ENCODE measurements at regions not wholly inside any gene's neighbourhood (a gene's known extent, or its start where the extent isn't known, plus 50 kb on each side); places are given as distances from the start of the nearest gene placed in this dataset.

DNA sequence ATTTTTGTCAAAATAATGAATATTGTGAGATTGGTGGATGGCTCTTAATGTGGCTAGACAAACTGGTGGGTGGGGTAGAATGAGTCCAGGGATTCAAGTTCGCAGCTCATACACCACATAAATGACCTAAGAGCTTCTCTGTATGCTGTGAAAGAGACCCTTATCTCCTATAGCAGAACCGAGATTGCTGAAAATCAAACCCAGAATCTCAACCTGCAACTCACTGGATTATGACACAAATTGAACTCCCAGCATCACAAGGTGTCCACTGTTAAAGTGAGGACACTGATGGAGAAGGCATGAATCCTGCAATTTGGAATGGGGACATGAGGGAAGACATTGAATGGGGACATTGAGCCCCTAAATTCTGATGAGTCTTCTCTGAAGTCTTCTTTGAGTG is 51.3 kb upstream of the CNKSR3 start:
- no peak for DNase-seq
- H3K27me3 ChIP-seq (replicated peaks in 1 of 7), result no peaks in the 10 kb centered on the region
- TF ChIP-seq POLR2AphosphoS5 (IDR thresholded peaks at IDR 0.05) (no peak), CTCF (IDR thresholded peaks at IDR 0.05 in 8 of 11, conservative IDR thresholded peaks at IDR 0.05 in 3 of 11) (no peak), POLR2A (IDR thresholded peaks at IDR 0.05) (no peak)
- WGBS, 5 donors, result 76 to 96% (median 87%) methylated on average over 2 of the region's 2 CpGs
- H3K36me3 ChIP-seq, result no peaks in the 10 kb centered on the region
- H3K4me1 ChIP-seq, result peaks cover 0 to 6% (median 0%) of the 10 kb centered on the region in 6 donors
- no peak overlapping the region for H3K4me3 ChIP-seq
- intact Hi-C loops (cut with DNase I; ENCODE audit: low total_unique reads), result no loop called here
- H3K9me3 ChIP-seq, result no peaks in the 10 kb centered on the region
- H3K27ac ChIP-seq, result no peak overlapping the region

DNA sequence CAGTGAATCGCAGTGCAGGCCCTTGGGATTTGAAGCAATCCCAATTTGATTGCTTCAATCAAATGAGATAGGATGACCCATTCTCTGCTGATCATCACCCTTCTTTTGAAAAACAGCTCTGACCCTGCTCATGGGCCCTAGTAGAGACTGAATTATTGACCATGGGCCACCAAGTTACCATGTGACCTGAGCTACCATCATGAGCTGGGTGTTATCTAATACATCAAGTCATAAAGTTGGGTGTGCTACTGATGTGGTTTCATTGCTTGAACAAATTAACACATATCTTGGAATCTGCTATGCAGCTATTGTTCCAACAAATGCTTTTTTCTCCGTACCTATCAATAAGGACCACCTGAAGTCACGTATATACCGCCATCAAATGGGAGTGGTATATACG is 54.8 kb upstream of the CNKSR3 start:
- H3K36me3 ChIP-seq, result no peaks in the 10 kb centered on the region
- H3K4me1 ChIP-seq, result peaks cover 0 to 11% (median 2%) of the 10 kb centered on the region in 6 donors
- TF ChIP-seq CTCF (IDR thresholded peaks at IDR 0.05 in 8 of 11, conservative IDR thresholded peaks at IDR 0.05 in 3 of 11) (no peak), POLR2A (IDR thresholded peaks at IDR 0.05) (no peak), POLR2AphosphoS5 (IDR thresholded peaks at IDR 0.05) (no peak)
- DNase-seq, result no peak
- H3K9me3 ChIP-seq, result no peaks in the 10 kb centered on the region
- H3K27me3 ChIP-seq (replicated peaks in 1 of 7), result no peaks in the 10 kb centered on the region
- intact Hi-C loops (cut with DNase I; ENCODE audit: low total_unique reads), result no loop called here
- H3K27ac ChIP-seq, result no peak overlapping the region
- WGBS, 5 donors, result 91 to 97% (median 95%) methylated on average over 4 to 5 of the region's 5 CpGs
- H3K4me3 ChIP-seq, result no peak overlapping the region

- TF ChIP-seq CTCF (IDR thresholded peaks at IDR 0.05 in 8 of 11, conservative IDR thresholded peaks at IDR 0.05 in 3 of 11) (no peak), POLR2AphosphoS5 (IDR thresholded peaks at IDR 0.05) (no peak), POLR2A (IDR thresholded peaks at IDR 0.05) (no peak)
- intact Hi-C loops (cut with DNase I; ENCODE audit: low total_unique reads), result no loop called here
- H3K9me3 ChIP-seq, result no peaks in the 10 kb centered on the region
- no peaks in the 10 kb centered on the region for H3K36me3 ChIP-seq
- H3K4me3 ChIP-seq, result no peak overlapping the region
- WGBS, 5 donors, result 86 to 97% (median 94%) methylated on average over 2 of the region's 2 CpGs
- no peak for DNase-seq
- no peak overlapping the region for H3K27ac ChIP-seq
- H3K4me1 ChIP-seq, result peaks cover 0 to 11% (median 2%) of the 10 kb centered on the region in 6 donors
- no peaks in the 10 kb centered on the region for H3K27me3 ChIP-seq (replicated peaks in 1 of 7)
Measured at GRCh38 chr6:154566866-154567265, 56.4 kb upstream of the CNKSR3 start.

GRCh38 chr6:154567695-154568220 is 57.3 kb upstream of the CNKSR3 start:
- Histone ChIP-seq H3K4me1 (peaks cover 0 to 11% (median 2%) of the 10 kb centered on the region in 6 donors), H3K36me3 (no peaks in the 10 kb centered on the region), H3K27me3 (replicated peaks in 1 of 7) (no peaks in the 10 kb centered on the region), H3K4me3 (no peak overlapping the region), H3K9me3 (no peaks in the 10 kb centered on the region), H3K27ac (no peak overlapping the region)
- no peak for DNase-seq
- intact Hi-C loops (cut with DNase I; ENCODE audit: low total_unique reads), result no loop called here
- WGBS, 5 donors, result 87 to 98% (median 93%) methylated on average over 6 of the region's 6 CpGs
- no peak for TF ChIP-seq POLR2A (IDR thresholded peaks at IDR 0.05)
- TF ChIP-seq POLR2AphosphoS5 (IDR thresholded peaks at IDR 0.05), result no peak
- no peak for TF ChIP-seq CTCF (IDR thresholded peaks at IDR 0.05 in 8 of 11, conservative IDR thresholded peaks at IDR 0.05 in 3 of 11)
